Heart left ventricle (tissue), 16 donors: ENCODE measurements at regions not wholly inside any gene's neighbourhood (a gene's known extent, or its start where the extent isn't known, plus 50 kb on each side); places are given as distances from the start of the nearest gene placed in this dataset.

Experiments
- ATAC-seq, 4 donors: fragments of 200-7000 bp; cut with Tn5 transposase; one replicate each; pipeline ENCODE4 v1.9.1; 2020 to 2022; ENCODE audit warnings: moderate library complexity in 4 of 4, mild to moderate bottlenecking in 3 of 4, moderate number of reproducible peaks in 1 of 4
- DNase-seq, 5 donors: peaks; one replicate each; pipeline ENCODE4 v3.0.0-alpha.2; 2020
- H3K27ac ChIP-seq, 12 donors: fragments of 200-600 bp; sonication (generic) in 4 of 12; one replicate each; pipeline versions ENCODE4 v1.5.0 to v1.8.0; 2016 to 2022; ENCODE audit warnings: mild to moderate bottlenecking in 2 of 12
- H3K27me3 ChIP-seq, 9 donors: fragments of 200-600 bp; sonication (generic) in 2 of 9; one replicate each; pipeline versions ENCODE4 v1.5.1 to v1.8.0; 2016 to 2022; ENCODE audit warnings: mild to moderate bottlenecking in 3 of 9
- H3K36me3 ChIP-seq, 9 donors: fragments of 200-600 bp; sonication (generic) in 2 of 9; one replicate each; pipeline versions ENCODE4 v1.5.0 to v1.8.0; 2018 to 2022; ENCODE audit warnings: mild to moderate bottlenecking in 2 of 9
- H3K4me1 ChIP-seq, 12 donors: fragments of 200-600 bp; sonication (generic) in 4 of 12; one replicate each; pipeline versions ENCODE4 v1.5.0 to v1.8.0; 2016 to 2022; ENCODE audit warnings: mild to moderate bottlenecking in 3 of 12
- H3K4me3 ChIP-seq, 12 donors: fragments of 200-600 bp; sonication (generic) in 4 of 12; one replicate each; pipeline versions ENCODE4 v1.5.0 to v1.8.0; 2017 to 2022; ENCODE audit warnings: mild to moderate bottlenecking in 9 of 12, moderate library complexity in 4 of 12
- H3K9me3 ChIP-seq, 12 donors: fragments of 200-600 bp; sonication (generic) in 4 of 12; one replicate each; pipeline versions ENCODE4 v1.5.0 to v1.8.0; 2016 to 2022; ENCODE audit warnings: mild to moderate bottlenecking in 1 of 12
- CTCF ChIP-seq, 12 donors: fragments of 200-600 bp; sonication (generic) in 4 of 12; IDR thresholded peaks; one replicate each; pipeline versions ENCODE4 v1.5.0 to v1.8.0; 2018 to 2022; ENCODE audit warnings: antibody characterized with exemption in 12 of 12, mild to moderate bottlenecking in 5 of 12
- POLR2A ChIP-seq, 2 donors: fragments of 450-650 bp; IDR thresholded peaks; one replicate each; pipeline ENCODE4 v1.6.1; 2017; ENCODE audit warnings: antibody characterized with exemption in 2 of 2, mild to moderate bottlenecking in 2 of 2, moderate library complexity in 2 of 2
- WGBS, 4 donors: extraction: QIAGEN DNeasy Blood & Tissue Kit in 2 of 4; methylation state at CpG; one replicate each; pipeline versions ENCODE4 v1.1.5 to v1.1.7; 2013 to 2018; 5-methylcytosine and 5-hydroxymethylcytosine counted together
- intact Hi-C, 10 donors: fragments of 100-400 bp; cut with DNase I; formaldehyde crosslinking; loops; one replicate each; pipeline versions ENCODE4 v1.11.1 to v1.14.2; 2022
- donor health status: ischemic (EF 13 %, LVEDD 7.1; RV severe dilation, severe dysfunction).
- donor health status: healthy with polysubstance abuse.
- donor health status: DM: no; HTN: yes; CAD: no.
- donor health status: DM: no; HTN: no; CAD: no.
- donor health status: ischemic (EF 25% LVEDD 6.9; RV normal size, moderate dysfunction).
- donor health status: ischemic (EF 25% LVEDD 5.7; RV mildly dilated, moderate dysfunction).
- donor health status: healthy.
- donor health status: DM: yes; HTN: yes; CAD: no.
- donor health status: ischemic (EF 35%, LVEDD 5.7; RV mildly dilated, moderate dysfunction).
- donor health status: nonischemic (EF 11% LVEDD 7.7; RV severe dilation, severe dysfunction).
- donor health status: DM: yes; HTN: yes; CAD: no.
- donor health status: PGD.
- donor health status: ischemic (EF 29% LVEDD 5.4; RV normal size, mild dysfunction).
- donor health status: nonischemic (EF 23%, LVEDD 6.1; RV moderate dilation, normal function).

GRCh38 chr15:35886765-35887164 lies 340.8 kb upstream of the DPH6 start:
- Histone ChIP-seq H3K27me3 (no peaks in the 10 kb centered on the region), H3K36me3 (no peaks in the 10 kb centered on the region), H3K9me3 (no peaks in the 10 kb centered on the region), H3K27ac (no peak overlapping the region), H3K4me3 (no peak overlapping the region), H3K4me1 (no peaks in the 10 kb centered on the region)
- no peak for ATAC-seq
- no peak for DNase-seq
- intact Hi-C loops = no loop called here
- TF ChIP-seq POLR2A (IDR thresholded peaks at IDR 0.05) = no peak
- TF ChIP-seq CTCF (IDR thresholded peaks at IDR 0.05) = no peak

- TF ChIP-seq POLR2A (IDR thresholded peaks at IDR 0.05) (no peak), CTCF (IDR thresholded peaks at IDR 0.05) (no peak)
- H3K4me1 ChIP-seq = no peaks in the 10 kb centered on the region
- no peaks in the 10 kb centered on the region for H3K36me3 ChIP-seq
- H3K27ac ChIP-seq = no peak overlapping the region
- DNase-seq (no peak), ATAC-seq (no peak)
- intact Hi-C loops = no loop called here
- H3K9me3 ChIP-seq = no peaks in the 10 kb centered on the region
- H3K27me3 ChIP-seq = no peaks in the 10 kb centered on the region
- H3K4me3 ChIP-seq = no peak overlapping the region
- 84 to 88% (median 86%) methylated on average over 1 of the region's 1 CpG for WGBS, 4 donors
Measured at GRCh38 chr15:35888815-35889214, 342.9 kb upstream of the DPH6 start.

- Histone ChIP-seq H3K4me3 (no peak overlapping the region), H3K27me3 (no peaks in the 10 kb centered on the region), H3K9me3 (no peaks in the 10 kb centered on the region), H3K27ac (no peak overlapping the region), H3K4me1 (peaks cover 0 to 10% (median 0%) of the 10 kb centered on the region in 12 donors), H3K36me3 (no peaks in the 10 kb centered on the region)
- WGBS, 4 donors = 39 to 43% (median 41%) methylated on average over 3 of the region's 3 CpGs
- ATAC-seq = no peak
- intact Hi-C loops = no loop called here
- DNase-seq = no peak
- TF ChIP-seq POLR2A (IDR thresholded peaks at IDR 0.05) (no peak), CTCF (IDR thresholded peaks at IDR 0.05) (no peak)
Measured at GRCh38 chr15:35907511-35907910, 361.5 kb upstream of the DPH6 start.

DNA sequence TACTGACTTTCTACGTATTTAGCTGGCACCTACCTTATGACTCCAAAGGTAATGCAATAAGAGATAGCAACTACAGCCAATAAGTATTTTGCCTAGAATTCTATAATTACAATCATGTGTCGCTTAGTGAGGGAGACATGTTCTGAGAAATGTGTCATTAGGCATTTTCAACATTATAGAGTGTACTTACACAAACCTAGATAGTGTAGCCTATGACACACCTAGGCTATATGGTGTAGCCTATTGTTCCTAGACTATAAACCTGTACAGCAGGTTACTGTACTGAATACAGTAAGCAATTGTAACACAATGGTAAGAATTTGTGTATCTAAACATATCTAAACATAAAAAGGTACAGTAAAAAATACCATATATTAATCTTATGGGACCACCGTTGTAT lies 363.4 kb upstream of the DPH6 start:
- ATAC-seq (no peak), DNase-seq (no peak)
- Histone ChIP-seq H3K4me3 (no peak overlapping the region), H3K27me3 (no peaks in the 10 kb centered on the region), H3K9me3 (peaks cover 0 to 6% (median under 1%) of the 10 kb centered on the region in 12 donors), H3K36me3 (no peaks in the 10 kb centered on the region), H3K4me1 (peaks cover 0 to 10% (median 0%) of the 10 kb centered on the region in 12 donors), H3K27ac (no peak overlapping the region)
- intact Hi-C loops = no loop called here
- WGBS, 4 donors = 93 to 99% (median 96%) methylated on average over 3 of the region's 3 CpGs
- TF ChIP-seq CTCF (IDR thresholded peaks at IDR 0.05) = no peak
- no peak for TF ChIP-seq POLR2A (IDR thresholded peaks at IDR 0.05)
